Fibroblast of pulmonary artery (primary cell): ENCODE measurements at regions not wholly inside any gene's neighbourhood (a gene's known extent, or its start where the extent isn't known, plus 50 kb on each side); places are given as distances from the start of the nearest gene placed in this dataset.

Experiments
- DNase-seq: peaks from one replicate; pipeline ENCODE4 v3.0.0-alpha.2; 2010; ENCODE audit warnings: low read depth
- H3K4me3 ChIP-seq: replicated peaks from 2 replicates; pipeline ENCODE4 v1.5.1; 2011; ENCODE audit warnings: low read depth, mild to moderate bottlenecking, control low read depth, low read length, moderate library complexity
- CTCF ChIP-seq: IDR thresholded peaks from 2 replicates; pipeline ENCODE4 v1.5.1; 2011; ENCODE audit warnings: mild to moderate bottlenecking, control low read depth, low read length, inconsistent platforms; ENCODE audit errors: missing control alignments

- no peak for DNase-seq
- no peak for TF ChIP-seq CTCF
- no peak overlapping the region for H3K4me3 ChIP-seq
Measured at GRCh38 chr17:82998637-82999036, 80.8 kb upstream of the METRNL start.

- no peak for DNase-seq
- TF ChIP-seq CTCF = no peak
- H3K4me3 ChIP-seq = no peak overlapping the region
Measured at GRCh38 chr17:83000738-83001137, 78.7 kb upstream of the METRNL start.

DNA sequence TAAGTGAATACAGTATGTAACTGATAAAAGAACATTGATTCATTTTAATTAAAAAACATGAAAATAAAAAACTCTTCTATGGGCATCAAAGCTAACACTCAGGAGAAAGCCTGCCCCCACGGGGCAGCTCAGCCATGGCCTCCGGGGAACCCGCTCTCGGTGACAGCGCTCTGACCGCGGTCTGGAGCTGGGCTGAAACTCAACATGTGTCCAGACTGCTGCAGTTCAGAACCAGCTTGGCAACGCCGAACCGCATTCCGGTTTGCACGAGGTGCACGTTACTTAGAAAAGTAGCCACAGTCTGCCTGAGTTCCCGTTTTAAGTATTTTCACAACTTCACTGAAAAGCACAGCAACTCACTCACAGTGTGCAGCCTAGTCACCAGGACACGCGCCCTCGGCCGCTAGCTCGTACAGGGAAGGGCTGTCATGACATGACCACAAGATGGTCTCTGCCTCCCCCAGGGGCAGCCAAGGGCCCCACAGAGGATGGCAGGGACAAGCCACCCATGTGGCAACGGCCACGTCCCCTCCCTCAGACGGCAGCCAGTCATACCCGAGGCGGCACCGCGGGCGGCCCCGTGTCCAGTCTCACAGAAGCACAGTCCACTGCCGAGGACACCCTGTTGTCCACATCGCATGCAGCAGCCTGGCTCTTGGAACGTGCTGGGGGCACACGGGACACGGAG is 77.1 kb upstream of the METRNL start:
- no peak for TF ChIP-seq CTCF
- DNase-seq = no peak
- H3K4me3 ChIP-seq = no peak overlapping the region

DNA sequence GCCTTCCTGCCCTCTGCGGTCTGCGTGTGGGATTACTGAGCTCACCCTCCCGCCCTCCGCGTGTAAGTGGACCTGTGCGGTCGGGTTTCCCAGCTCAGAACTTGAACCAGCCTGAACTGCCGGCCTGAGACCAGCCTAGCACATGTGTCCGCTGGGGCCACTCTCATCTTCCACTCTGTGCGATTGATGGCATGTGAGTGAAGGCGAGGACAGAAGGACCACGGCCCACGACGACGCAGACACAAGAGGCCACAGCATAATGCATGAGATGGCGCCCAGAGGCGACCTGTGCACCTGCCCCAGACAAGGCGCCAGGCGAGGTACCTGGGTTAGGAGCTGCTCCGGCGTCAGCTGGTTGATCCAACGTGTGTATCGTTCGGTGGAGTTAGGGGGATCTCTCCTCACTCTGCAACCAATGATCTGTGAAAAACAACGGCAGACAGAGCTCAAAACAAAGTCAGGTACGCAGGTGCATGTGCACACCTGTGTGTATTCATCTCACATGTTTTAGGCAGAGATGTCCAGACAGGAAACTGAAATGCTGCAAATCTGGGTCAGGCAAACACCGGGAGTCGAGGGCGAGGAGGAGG is 74.5 kb upstream of the METRNL start:
- no peak overlapping the region for H3K4me3 ChIP-seq
- DNase-seq = no peak
- no peak for TF ChIP-seq CTCF

- TF ChIP-seq CTCF = no peak
- no peak for DNase-seq
- H3K4me3 ChIP-seq = no peak overlapping the region
Measured at GRCh38 chr17:83005639-83006038, 73.8 kb upstream of the METRNL start.

DNA sequence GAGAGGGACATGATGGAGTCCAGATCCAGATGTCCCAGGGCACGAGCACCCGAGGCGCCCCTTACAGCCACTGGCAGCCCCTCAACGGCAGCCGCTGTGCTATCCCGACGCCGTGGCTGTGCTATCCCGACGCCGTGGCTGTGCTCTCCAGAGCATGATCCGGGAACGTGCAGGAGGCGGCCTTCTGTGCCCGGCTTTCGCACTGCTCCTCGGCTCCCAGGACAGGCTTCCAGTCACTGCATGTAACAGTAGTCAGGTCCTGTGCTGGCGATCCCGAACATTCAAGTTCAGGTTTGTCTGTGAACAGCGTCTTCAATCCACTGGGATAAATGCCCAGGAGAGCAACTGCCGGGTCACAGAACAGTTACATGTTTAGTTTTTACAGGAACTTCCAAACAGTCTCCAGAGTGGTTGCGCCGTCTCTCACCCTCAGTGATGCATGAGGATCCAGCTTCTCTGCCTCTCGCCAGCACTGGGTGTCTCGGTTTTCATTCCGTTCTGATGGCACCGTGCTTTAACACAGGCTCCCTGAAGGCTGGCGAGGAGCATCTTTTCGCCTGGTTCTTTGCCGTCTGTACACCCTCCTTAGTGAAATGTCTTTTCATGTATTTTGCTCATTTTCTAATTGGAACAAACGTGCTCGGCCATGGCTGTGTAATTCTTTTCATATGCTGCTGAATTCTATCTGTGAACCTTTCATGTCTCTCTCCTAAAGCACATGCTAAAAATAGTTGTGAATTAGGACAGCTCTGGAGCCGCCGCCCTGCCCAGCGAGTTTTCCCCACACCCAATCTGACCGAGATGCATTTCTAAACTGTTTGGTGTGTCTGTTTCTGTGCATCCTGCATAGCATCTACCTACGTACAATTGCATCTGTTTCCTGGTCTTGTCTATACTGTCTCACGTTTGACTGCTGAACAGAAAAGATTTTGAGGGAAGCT is 72.6 kb upstream of the METRNL start:
- TF ChIP-seq CTCF = no peak
- no peak overlapping the region for H3K4me3 ChIP-seq
- no peak for DNase-seq
